Hematopoietic multipotent progenitor cell treated with erythropoietin and hydrocortisone succinate and interleukin-3 and kit ligand, for 6 days (in vitro differentiated cells): ENCODE measurements at regions not wholly inside any gene's neighbourhood (a gene's known extent, or its start where the extent isn't known, plus 50 kb on each side); places are given as distances from the start of the nearest gene placed in this dataset.

Experiments used
- DNase-seq: peaks from one replicate; pipeline ENCODE4 v3.0.0-alpha.2; 2015

- DNase-seq: no peak
These were observed 76.5 kb upstream of the RFX8 start for GRCh38 chr2:101551336-101551888.

GRCh38 chr2:101550555-101550954 is 75.6 kb upstream of the RFX8 start:
- no peak for DNase-seq

- no peak for DNase-seq
These were observed 74.5 kb upstream of the RFX8 start for GRCh38 chr2:101549371-101549770.

- no peak for DNase-seq
These were observed 71.6 kb upstream of the RFX8 start for GRCh38 chr2:101546376-101547058.

GRCh38 chr2:101545950-101546349 is 71.0 kb upstream of the RFX8 start:
- DNase-seq: no peak

GRCh38 chr2:101540518-101540917 is 65.6 kb upstream of the RFX8 start:
- DNase-seq: no peak

- no peak for DNase-seq
These were observed 63.2 kb upstream of the RFX8 start for GRCh38 chr2:101538076-101538475.

GRCh38 chr2:101534149-101534611 is 59.3 kb upstream of the RFX8 start:
- DNase-seq: peak; percentile 40

GRCh38 chr2:101533561-101534148 is 58.7 kb upstream of the RFX8 start:
- DNase-seq: no peak

- DNase-seq: no peak
These were observed 53.6 kb upstream of the RFX8 start for GRCh38 chr2:101528501-101528900.

GRCh38 chr2:101524806-101525430 is 50.0 kb upstream of the RFX8 start:
- peak; percentile 40 for DNase-seq
